ENCODE measurements at regions not wholly inside any gene's neighbourhood (a gene's known extent, or its start where the extent isn't known, plus 50 kb on each side); places are given as distances from the start of the nearest gene placed in this dataset.

- no peak for TF ChIP-seq ZNF274 (IDR thresholded peaks at IDR 0.05; ENCODE audit: low read depth, low read length)
- TF ChIP-seq YY1 (IDR thresholded peaks at IDR 0.05; ENCODE audit: insufficient read depth, insufficient read length) = no peak
- no peak for TF ChIP-seq SUZ12 (IDR thresholded peaks at IDR 0.05; ENCODE audit: extremely low read depth, insufficient read depth, insufficient read length)
These were observed 149.0 kb upstream of the ZNF516 start for GRCh38 chr18:76643996-76644395.
